DOHH2 (cell line): ENCODE measurements at regions not wholly inside any gene's neighbourhood (a gene's known extent, or its start where the extent isn't known, plus 50 kb on each side); places are given as distances from the start of the nearest gene placed in this dataset.
"Not testable (repeated sequence)": the region's sequence is repeated elsewhere in the genome, so short reads cannot be mapped to it uniquely, and the experiment has no call there.

Experiments
- H3F3A ChIP-seq: fragments of 200-600 bp; sonication (generic), shearing (Covaris generic); 2 replicates; pipeline ENCODE4 v1.6.0; 2016; ENCODE audit warnings: antibody characterized with exemption, mild to moderate bottlenecking; ENCODE audit not compliant: control insufficient read depth, insufficient read depth
- H3K27ac ChIP-seq: fragments of 200-600 bp; sonication (generic); 2 replicates; pipeline ENCODE4 v1.5.1; 2014; ENCODE audit warnings: low read depth, mild to moderate bottlenecking, low read length, moderate library complexity
- H3K27me3 ChIP-seq: fragments of 200-600 bp; sonication (generic); 2 replicates; pipeline ENCODE4 v1.6.1; 2014; ENCODE audit warnings: mild to moderate bottlenecking, low read length, mixed read lengths; ENCODE audit not compliant: control insufficient read depth
- H3K36me3 ChIP-seq: fragments of 200-600 bp; sonication (generic); 2 replicates; pipeline ENCODE4 v1.6.1; 2014; ENCODE audit warnings: mild to moderate bottlenecking, low read length, moderate library complexity, mixed read lengths; ENCODE audit not compliant: control insufficient read depth
- H3K4me1 ChIP-seq: fragments of 200-600 bp; sonication (generic); 2 replicates; pipeline ENCODE4 v1.6.1; 2014; ENCODE audit warnings: mild to moderate bottlenecking, low read length, mixed read lengths; ENCODE audit not compliant: control insufficient read depth
- H3K4me2 ChIP-seq: fragments of 200-600 bp; sonication (generic); 2 replicates; pipeline ENCODE4 v1.6.0; 2014; ENCODE audit warnings: mild to moderate bottlenecking, low read length, moderate library complexity
- H3K4me3 ChIP-seq: fragments of 200-600 bp; sonication (generic); 2 replicates; pipeline ENCODE4 v1.5.1; 2014; ENCODE audit warnings: mild to moderate bottlenecking, low read length, mixed read lengths
- H3K79me2 ChIP-seq: fragments of 200-600 bp; sonication (generic); 2 replicates; pipeline ENCODE4 v1.6.1; 2014; ENCODE audit warnings: mild to moderate bottlenecking, low read length, mixed read lengths; ENCODE audit not compliant: control insufficient read depth
- H3K9me2 ChIP-seq: fragments of 200-600 bp; sonication (generic); replicated peaks from 2 replicates; pipeline ENCODE4 v1.6.1; 2014; ENCODE audit warnings: mild to moderate bottlenecking, low read length, mixed read lengths; ENCODE audit not compliant: control insufficient read depth
- H3K9me3 ChIP-seq: fragments of 200-600 bp; sonication (generic); 2 replicates; pipeline ENCODE4 v1.6.1; 2014; ENCODE audit warnings: antibody characterized with exemption, low read length, mixed read lengths; ENCODE audit not compliant: control insufficient read depth, insufficient read depth
- H4K20me1 ChIP-seq: fragments of 200-600 bp; sonication (generic); 2 replicates; pipeline ENCODE4 v1.6.0; 2014; ENCODE audit warnings: low read depth, mild to moderate bottlenecking, antibody characterized with exemption, low read length, moderate library complexity; ENCODE audit not compliant: control insufficient read depth, insufficient read depth
- EZH2phosphoT487 ChIP-seq: fragments of 200-600 bp; sonication (generic); IDR thresholded peaks from 2 replicates; pipeline ENCODE4 v1.6.1; 2017; ENCODE audit warnings: borderline replicate concordance, mild to moderate bottlenecking, antibody characterized with exemption, low read length, moderate library complexity, mixed read lengths
- TF ChIP-seq, protein P1 (sequence below): fragments of 200-600 bp; sonication (generic); IDR thresholded peaks from one replicate; pipeline ENCODE4 v1.5.1; 2014; ENCODE audit warnings: antibody characterized with exemption, mild to moderate bottlenecking, low read depth, low read length; ENCODE audit not compliant: poor library complexity, severe bottlenecking

DNA sequence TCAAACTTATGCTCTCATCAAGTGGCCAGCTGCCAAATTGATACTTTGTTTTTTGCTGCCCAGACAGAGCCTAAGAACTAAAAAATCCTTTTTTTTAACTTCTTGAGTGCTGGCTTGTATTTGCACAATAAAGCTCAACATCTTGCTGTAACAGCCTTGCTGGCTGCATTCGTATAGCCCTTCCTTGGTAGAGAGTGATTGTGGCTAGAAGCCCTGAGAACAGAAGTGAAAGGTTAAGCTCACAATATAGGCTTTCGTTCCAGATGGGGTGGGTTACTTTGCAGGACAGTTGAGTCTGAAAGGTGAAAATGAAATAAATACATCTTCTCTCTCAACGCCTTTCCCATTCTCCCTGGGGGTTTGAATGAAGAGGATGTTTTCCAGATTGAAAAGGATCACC is 278.8 kb downstream of the HS3ST3B1 start:
- H3K27me3 ChIP-seq = no peaks in the 10 kb centered on the region
- H3F3A ChIP-seq = no peaks in the 10 kb centered on the region
- no peak overlapping the region for H3K27ac ChIP-seq
- no peak overlapping the region for H3K4me2 ChIP-seq
- no peaks in the 10 kb centered on the region for H3K79me2 ChIP-seq
- H3K4me1 ChIP-seq = no peaks in the 10 kb centered on the region
- H3K4me3 ChIP-seq = no peak overlapping the region
- H4K20me1 ChIP-seq = no peaks in the 10 kb centered on the region
- no peaks in the 10 kb centered on the region for H3K36me3 ChIP-seq
- no peak for TF ChIP-seq EZH2phosphoT487
- TF ChIP-seq, protein P1, sequence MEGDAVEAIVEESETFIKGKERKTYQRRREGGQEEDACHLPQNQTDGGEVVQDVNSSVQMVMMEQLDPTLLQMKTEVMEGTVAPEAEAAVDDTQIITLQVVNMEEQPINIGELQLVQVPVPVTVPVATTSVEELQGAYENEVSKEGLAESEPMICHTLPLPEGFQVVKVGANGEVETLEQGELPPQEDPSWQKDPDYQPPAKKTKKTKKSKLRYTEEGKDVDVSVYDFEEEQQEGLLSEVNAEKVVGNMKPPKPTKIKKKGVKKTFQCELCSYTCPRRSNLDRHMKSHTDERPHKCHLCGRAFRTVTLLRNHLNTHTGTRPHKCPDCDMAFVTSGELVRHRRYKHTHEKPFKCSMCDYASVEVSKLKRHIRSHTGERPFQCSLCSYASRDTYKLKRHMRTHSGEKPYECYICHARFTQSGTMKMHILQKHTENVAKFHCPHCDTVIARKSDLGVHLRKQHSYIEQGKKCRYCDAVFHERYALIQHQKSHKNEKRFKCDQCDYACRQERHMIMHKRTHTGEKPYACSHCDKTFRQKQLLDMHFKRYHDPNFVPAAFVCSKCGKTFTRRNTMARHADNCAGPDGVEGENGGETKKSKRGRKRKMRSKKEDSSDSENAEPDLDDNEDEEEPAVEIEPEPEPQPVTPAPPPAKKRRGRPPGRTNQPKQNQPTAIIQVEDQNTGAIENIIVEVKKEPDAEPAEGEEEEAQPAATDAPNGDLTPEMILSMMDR = no peak
- H3K9me2 ChIP-seq = no peaks in the 10 kb centered on the region
- H3K9me3 ChIP-seq = peaks cover 8% of the 10 kb centered on the region; the same call in 1 of the 2 replicates

DNA sequence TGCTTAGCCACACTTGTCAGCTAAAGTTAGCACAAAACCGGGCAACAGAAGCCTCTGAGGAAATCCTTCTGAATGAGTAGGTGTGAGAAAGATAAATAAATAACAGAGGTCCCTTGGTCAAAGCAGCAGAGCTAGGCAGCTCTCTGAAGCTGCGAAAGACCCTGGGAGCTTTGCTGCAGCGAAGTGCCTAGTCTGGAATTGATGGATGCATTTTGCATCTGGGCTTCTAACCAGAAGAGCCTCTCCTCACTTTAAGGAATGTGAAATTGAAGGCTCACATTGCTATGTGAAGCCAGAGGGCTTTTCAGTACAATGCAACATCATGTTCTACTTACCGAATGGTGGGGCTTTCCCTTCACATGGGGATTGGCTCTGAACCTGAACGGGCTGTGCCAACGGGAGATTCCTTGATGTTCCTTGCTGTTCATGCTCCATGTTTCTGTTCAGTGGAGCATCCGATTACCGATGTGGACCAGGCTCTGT is 274.6 kb downstream of the HS3ST3B1 start:
- Histone ChIP-seq H3K4me1 (no peaks in the 10 kb centered on the region), H3K4me3 (no peak overlapping the region), H3K79me2 (no peaks in the 10 kb centered on the region), H3K9me3 (peaks cover 6% of the 10 kb centered on the region; the same call in 1 of the 2 replicates), H3K4me2 (no peak overlapping the region), H4K20me1 (no peaks in the 10 kb centered on the region), H3K9me2 (no peaks in the 10 kb centered on the region), H3K27me3 (no peaks in the 10 kb centered on the region), H3F3A (no peaks in the 10 kb centered on the region), H3K27ac (no peak overlapping the region), H3K36me3 (no peaks in the 10 kb centered on the region)
- no peak for TF ChIP-seq EZH2phosphoT487
- TF ChIP-seq, protein P1 = no peak

DNA sequence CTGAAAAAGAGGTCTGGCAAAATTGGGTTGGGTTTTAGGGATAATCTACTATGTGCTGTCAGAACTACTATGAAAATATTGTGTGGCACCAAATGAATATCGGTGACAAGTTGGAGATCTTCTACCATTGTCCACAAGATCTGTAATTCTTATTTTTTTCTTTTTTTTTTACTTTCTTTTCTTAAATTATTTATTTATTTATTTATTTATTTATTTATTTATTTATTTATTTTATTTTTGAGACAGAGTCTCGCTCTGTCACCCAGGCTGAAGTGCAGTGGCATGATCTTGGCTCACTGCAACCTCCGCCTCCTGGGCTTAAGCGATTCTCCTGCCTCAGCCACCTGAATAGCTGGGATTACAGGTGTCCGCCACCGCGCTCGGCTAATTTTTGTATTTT is 259.4 kb downstream of the HS3ST3B1 start:
- H3K27ac ChIP-seq, H3K4me1 ChIP-seq, H3K4me2 ChIP-seq: not testable (repeated sequence)

DNA sequence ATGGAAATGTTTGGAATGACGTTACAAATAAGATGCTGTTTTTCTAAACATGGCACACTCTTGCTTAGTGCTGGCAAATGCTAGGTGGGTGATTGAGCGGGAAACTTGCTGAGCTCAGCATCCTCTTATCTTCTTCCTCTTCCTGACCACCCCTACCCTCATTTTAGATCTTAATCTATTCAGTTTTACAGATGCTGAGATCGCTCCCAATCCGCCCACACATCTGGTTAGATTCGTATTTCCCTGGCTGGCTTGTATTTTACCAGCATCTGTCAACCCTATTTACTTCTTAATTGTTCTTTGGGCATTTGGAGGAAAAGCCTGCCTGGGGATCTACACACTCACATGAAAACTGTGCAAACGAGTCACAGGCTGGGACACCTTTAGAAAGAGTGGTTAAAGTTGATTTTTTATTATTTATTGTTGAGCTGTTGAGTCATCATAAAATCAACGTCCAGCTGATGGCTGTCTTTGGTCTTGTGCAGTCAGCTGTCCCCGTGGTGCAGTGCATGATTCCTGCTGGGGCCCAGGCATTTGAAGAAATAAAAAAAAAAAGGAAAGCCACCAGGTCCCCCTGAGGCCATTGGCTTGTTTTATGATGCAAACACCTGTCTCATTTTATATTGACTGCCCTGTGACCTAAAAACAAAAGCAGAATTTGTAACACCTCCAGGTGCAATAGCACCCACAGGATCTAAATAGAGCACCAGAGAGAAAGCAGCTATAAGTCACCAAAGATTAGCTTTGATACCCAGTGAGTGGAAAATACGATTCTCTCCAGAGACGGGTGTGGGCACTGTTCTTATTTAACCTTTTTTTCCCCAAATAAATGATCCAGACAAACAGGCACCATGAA is 258.6 kb downstream of the HS3ST3B1 start:
- Histone ChIP-seq H3K36me3 (no peaks in the 10 kb centered on the region), H4K20me1 (no peaks in the 10 kb centered on the region), H3F3A (no peaks in the 10 kb centered on the region), H3K9me3 (no peaks in the 10 kb centered on the region), H3K79me2 (no peaks in the 10 kb centered on the region), H3K9me2 (no peaks in the 10 kb centered on the region), H3K4me1 (no peaks in the 10 kb centered on the region), H3K27ac (no peak overlapping the region), H3K4me2 (no peak overlapping the region), H3K27me3 (no peaks in the 10 kb centered on the region), H3K4me3 (no peak overlapping the region)
- no peak for TF ChIP-seq EZH2phosphoT487
- TF ChIP-seq, protein P1 = no peak

More for the DNA sequence above, 259.4 kb downstream of the HS3ST3B1 start:
- not testable (repeated sequence) for H3K9me3 ChIP-seq, H3K4me3 ChIP-seq, H3K36me3 ChIP-seq, H3K79me2 ChIP-seq, H3K9me2 ChIP-seq, H4K20me1 ChIP-seq, H3K27me3 ChIP-seq, H3F3A ChIP-seq
